HL-60/S4 treated with phorbol 12-myristate 13-acetate at 8.2 ng/mL for 4 days and 3 days (cell line): ENCODE measurements at regions not wholly inside any gene's neighbourhood (a gene's known extent, or its start where the extent isn't known, plus 50 kb on each side); places are given as distances from the start of the nearest gene placed in this dataset.
"Not testable (repeated sequence)": the region's sequence is repeated elsewhere in the genome, so short reads cannot be mapped to it uniquely, and the experiment has no call there.

Experiments used
- in situ Hi-C: fragments of 300-500 bp; cut with MboI; formaldehyde crosslinking; loops from 2 replicates; pipeline ENCODE4 v1.15.0; 2022; ENCODE audit warnings: low sequenced_read_pairs

GRCh38 chr1:193472430-193472829, 286.0 kb upstream of the B3GALT2 start:
- in situ Hi-C loops: no loop called here

GRCh38 chr1:193471981-193472380, 285.6 kb upstream of the B3GALT2 start:
- in situ Hi-C loops: no loop called here

GRCh38 chr1:193463326-193463932, 277.0 kb upstream of the B3GALT2 start:
- in situ Hi-C loops: no loop called here

- in situ Hi-C loops: no loop called here
These were observed 276.4 kb upstream of the B3GALT2 start for GRCh38 chr1:193462629-193463320.

- in situ Hi-C loops: no loop called here
These were observed 272.2 kb upstream of the B3GALT2 start for GRCh38 chr1:193458628-193459027.

GRCh38 chr1:193457676-193458075, 271.3 kb upstream of the B3GALT2 start:
- in situ Hi-C loops: no loop called here

GRCh38 chr1:193456811-193457280, 270.4 kb upstream of the B3GALT2 start:
- in situ Hi-C loops: no loop called here

DNA sequence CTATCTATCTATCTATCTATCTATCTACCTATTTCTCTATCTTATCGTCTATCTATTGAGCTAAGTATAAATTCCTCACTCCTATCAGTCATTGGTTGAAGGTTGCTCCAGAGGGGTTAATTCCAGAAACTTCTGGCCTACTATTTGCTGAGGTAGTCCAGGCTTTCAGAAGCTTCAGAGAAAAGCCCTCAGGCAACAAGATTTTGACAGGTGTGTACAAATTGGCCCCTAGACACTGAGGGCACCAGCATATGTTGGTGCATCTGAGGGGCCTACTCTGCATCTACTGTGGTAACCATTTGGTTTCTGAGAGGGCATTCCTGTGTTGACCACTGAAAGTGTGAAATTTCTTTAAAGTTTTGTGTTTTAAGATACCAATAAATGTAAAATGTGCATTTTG, 265.2 kb upstream of the B3GALT2 start:
- in situ Hi-C loops: no loop called here

- in situ Hi-C loops: no loop called here
These were observed 264.6 kb upstream of the B3GALT2 start for GRCh38 chr1:193451001-193451400.

DNA sequence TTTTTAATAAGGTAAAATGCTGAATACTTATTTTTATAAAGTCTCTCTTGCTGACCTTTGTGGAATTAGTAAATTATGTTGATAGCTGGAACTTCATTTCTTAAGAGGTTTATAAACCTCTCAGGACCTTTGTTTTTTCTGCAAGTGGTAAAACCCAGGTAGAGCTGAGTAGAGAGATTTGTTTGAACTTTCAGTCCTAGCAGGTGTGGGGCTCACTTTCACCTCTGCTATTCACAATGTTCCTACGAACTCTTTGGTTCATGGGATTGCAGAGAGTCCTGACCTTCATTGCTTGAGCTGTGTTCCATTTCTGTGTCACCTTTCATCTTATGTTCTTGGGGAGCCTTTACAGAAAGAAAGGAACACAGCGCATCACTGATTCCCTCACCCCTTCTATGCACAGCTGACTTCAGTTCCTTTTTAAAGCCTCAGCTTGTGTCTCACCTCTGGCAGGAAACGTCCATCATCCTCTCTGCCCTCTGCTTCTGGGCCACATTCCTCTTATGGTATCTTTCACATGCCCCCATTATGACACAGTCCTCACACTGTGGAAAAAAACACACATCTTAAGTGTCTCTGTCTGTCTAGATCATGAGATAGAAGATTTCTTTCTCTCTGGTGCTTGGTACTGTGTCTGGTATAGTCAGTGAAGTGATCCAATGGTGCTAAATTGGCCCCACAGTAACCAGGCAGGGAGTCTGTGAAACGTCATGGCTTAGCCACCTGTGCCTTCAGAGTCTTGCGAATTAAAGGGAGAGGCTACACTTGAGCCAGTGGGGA, 262.5 kb upstream of the B3GALT2 start:
- in situ Hi-C loops: no loop called here

DNA sequence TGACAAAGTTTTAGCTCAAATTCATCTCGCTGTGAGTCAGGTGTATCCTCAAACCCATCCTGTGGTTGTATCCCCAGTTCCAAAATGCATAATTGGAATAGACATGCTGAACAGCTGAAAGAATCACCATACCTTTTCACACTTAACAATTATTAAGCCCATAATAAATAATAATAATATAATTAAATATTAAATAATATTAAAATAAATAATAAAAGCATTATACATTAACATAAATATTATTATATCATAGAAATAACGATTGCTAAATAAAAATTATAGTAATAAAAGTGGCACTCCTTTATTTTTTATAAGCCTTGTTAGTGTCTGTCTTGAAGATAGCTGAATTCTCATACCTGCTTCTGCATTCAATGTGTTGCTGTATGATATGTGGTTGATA, 257.5 kb upstream of the B3GALT2 start:
- in situ Hi-C loops: no loop called here

- in situ Hi-C loops: no loop called here
These were observed 252.4 kb upstream of the B3GALT2 start for GRCh38 chr1:193438771-193439170.

DNA sequence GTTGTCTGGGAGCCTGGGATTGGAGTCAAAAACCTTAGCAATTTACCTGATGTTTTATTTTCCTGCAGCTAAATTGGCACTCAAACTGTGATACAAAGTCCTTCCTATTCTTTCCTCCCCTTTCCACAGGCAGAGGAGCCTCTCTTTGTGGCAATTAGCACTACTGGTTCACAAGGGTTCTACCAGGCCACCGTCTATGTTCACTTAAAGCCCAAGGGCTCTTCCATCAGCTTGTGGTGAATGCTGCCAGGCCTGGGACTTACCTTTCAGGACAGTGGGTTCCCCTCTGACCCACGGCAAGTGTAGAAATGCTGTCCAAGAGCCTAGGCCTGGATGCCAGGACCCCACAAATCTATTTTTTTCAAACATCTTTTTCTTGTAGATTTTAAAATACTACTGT, 251.9 kb upstream of the B3GALT2 start:
- in situ Hi-C loops: no loop called here

- in situ Hi-C loops: no loop called here
These were observed 251.4 kb upstream of the B3GALT2 start for GRCh38 chr1:193437785-193438184.

DNA sequence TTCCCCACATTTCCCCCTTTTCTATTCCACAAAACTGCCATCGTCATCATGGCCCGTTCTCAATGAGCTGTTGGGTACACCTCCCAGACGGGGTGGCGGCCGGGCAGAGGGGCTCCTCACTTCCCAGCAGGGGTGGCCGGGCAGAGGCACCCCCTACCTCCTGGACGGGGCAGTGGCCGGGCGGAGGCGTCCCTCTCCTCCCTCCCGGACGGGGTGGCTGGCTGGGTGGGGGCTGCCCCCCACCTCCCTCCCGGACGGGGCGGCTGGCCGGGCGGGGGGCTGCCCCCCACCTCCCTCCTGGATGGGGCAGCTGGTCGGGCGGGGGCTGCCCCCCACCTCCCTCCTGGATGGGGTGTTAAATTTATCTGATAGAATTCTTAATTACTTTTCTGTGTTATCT, 250.9 kb upstream of the B3GALT2 start:
- in situ Hi-C loops: not testable (repeated sequence)

GRCh38 chr1:193435781-193436180, 249.4 kb upstream of the B3GALT2 start:
- in situ Hi-C loops: no loop called here

DNA sequence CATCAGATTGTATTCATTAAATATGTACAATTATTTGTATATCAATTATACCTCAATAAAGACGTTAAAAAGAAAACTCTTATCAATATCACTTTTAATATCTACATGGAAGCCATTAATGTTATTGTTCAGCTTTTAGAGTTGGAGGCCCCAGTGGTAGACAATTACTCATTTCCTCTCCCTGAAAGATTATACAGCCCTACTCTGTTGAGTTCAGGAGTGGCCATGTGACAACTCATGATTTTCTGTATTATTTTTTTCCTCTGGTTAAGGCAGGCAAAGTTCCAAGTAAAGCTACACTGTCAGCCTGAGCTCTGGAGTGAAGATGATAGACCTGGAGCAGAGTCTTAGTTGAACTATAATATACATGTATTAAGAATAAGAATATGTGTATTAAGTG, 247.9 kb upstream of the B3GALT2 start:
- in situ Hi-C loops: no loop called here

DNA sequence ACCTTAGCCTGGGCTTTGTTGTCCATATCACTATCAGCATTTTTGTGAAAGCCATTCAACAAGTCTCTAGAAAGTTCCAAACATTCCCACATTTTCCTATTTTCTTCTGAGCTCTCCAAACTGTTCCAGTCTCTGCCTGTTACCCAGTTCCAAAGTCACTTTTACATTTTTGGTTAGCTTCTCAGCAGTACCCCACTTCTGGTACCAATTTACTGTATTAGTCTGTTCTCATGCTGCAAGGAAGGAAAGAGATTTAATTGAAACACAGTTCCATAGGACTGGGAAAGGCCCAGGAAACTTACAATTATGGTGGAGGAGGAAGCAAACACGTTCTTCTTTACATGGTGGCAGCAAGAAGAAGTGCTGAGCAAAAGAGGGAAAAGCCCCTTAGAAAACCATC, 247.2 kb upstream of the B3GALT2 start:
- in situ Hi-C loops: no loop called here

GRCh38 chr1:193432979-193433587, 246.7 kb upstream of the B3GALT2 start:
- in situ Hi-C loops: no loop called here

GRCh38 chr1:193431265-193431977, 245.0 kb upstream of the B3GALT2 start:
- in situ Hi-C loops: no loop called here

- in situ Hi-C loops: no loop called here
These were observed 241.1 kb upstream of the B3GALT2 start for GRCh38 chr1:193427524-193427923.
